ENCODE measurements at regions not wholly inside any gene's neighbourhood (a gene's known extent, or its start where the extent isn't known, plus 50 kb on each side); places are given as distances from the start of the nearest gene placed in this dataset.

DNA sequence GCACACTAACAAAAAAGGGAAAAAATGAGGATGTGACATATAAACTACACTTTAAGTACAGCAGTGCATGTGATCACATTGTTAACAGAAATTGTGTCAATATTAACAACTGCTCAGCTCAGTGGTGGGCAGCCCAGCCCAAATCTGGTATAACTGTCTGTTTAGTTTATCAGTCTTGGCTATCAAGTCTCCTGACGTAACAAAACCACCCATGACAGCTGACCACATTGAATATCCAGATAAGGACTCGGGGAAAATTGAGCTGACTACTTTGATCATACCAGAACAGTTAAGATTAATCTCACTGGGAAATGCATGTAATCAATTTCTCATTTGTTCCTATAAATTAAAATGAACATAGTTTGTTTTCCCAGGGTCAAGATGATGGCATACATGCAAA lies 396.6 kb downstream of the SNAPC1 start:
- H3K4me3 ChIP-seq (ENCODE audit: low read depth, low read length), result no peak overlapping the region
- no peak for DNase-seq (ENCODE audit: low read depth)
- TF ChIP-seq, protein P1, sequence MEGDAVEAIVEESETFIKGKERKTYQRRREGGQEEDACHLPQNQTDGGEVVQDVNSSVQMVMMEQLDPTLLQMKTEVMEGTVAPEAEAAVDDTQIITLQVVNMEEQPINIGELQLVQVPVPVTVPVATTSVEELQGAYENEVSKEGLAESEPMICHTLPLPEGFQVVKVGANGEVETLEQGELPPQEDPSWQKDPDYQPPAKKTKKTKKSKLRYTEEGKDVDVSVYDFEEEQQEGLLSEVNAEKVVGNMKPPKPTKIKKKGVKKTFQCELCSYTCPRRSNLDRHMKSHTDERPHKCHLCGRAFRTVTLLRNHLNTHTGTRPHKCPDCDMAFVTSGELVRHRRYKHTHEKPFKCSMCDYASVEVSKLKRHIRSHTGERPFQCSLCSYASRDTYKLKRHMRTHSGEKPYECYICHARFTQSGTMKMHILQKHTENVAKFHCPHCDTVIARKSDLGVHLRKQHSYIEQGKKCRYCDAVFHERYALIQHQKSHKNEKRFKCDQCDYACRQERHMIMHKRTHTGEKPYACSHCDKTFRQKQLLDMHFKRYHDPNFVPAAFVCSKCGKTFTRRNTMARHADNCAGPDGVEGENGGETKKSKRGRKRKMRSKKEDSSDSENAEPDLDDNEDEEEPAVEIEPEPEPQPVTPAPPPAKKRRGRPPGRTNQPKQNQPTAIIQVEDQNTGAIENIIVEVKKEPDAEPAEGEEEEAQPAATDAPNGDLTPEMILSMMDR (IDR thresholded peaks at IDR 0.05; ENCODE audit: insufficient read depth, low read depth, low read length, missing control alignments), result no peak

DNA sequence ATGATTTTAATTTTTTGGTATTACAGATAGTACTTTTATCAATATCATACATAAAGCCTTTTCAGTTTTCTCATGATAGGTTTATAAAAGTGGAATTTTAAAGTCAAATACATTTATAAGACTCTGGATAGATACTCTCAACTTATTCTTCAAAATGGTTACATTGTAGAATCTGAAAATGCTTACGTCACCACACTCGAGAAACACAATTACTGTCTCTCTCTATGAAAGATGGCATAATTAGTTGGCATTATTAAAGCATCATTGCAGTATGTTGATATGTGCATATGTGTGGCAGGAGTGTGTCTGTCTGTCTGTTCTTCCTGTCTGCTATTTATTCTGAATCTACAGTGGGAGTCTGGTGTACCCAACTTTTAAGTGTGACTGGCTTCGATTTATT lies 397.1 kb downstream of the SNAPC1 start:
- no peak for DNase-seq (ENCODE audit: low read depth)
- H3K4me3 ChIP-seq (ENCODE audit: low read depth, low read length), result no peak overlapping the region
- TF ChIP-seq, protein P1 (IDR thresholded peaks at IDR 0.05; ENCODE audit: insufficient read depth, low read depth, low read length, missing control alignments), result no peak

DNA sequence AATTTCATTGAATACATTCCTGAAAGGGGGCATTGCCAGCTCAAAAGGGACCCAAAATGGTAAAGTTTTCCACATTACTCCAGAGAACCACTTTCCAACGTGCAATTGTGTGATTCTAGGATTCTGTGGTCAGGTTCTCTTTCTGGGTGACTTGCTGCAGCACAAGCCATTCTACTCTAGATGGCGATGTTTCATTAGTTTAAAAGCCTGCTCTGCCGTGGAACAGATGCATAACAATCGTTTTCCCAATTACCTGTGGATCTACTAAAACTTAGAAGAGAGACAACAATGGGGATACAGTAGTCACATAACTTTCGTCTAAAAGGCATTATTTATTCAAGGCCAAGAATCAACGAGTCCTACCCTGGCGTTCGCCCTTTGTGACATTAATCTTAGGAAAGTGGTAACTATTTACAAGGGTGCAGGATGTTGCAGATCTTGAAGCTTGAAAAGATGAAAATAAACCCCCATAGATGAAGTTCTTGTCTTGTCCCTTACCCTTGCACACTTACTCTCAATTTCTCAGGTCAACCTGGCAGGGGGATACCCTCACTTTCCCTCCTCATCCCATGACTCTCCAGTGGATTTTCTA lies 400.9 kb downstream of the SNAPC1 start:
- TF ChIP-seq, protein P1 (IDR thresholded peaks at IDR 0.05; ENCODE audit: insufficient read depth, low read depth, low read length, missing control alignments), result peak; percentile 75
- peak; percentile 30 for DNase-seq (ENCODE audit: low read depth)
- no peak overlapping the region for H3K4me3 ChIP-seq (ENCODE audit: low read depth, low read length)

DNA sequence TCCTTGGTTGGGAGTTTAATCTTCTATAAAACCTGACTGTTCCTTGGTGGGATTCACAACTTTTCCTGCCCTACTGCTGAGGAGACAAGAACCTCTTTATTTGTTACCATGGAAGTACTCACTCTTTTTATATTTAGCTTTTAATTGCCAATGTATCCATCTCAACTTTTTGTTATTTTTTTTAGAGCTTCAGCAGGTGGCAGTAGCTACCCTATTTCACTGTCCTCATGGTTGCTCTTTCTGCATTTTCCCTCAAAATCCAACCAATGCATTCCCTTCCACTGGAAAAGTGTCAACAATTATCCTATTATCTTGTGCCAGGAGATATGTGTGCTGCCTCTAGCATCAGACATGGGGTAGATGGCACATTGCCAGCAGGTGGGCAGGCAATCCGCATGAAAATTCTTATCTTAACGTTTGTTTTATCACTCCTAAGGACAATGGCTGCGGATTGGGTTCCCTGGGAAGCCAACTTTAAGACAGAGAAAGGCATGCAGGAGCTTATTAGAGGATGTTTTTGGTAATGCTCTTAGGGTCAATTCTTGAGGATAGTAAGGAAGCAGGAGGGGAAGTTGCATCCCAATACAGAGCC lies 406.4 kb downstream of the SNAPC1 start:
- DNase-seq (ENCODE audit: low read depth), result no peak
- TF ChIP-seq, protein P1 (IDR thresholded peaks at IDR 0.05; ENCODE audit: insufficient read depth, low read depth, low read length, missing control alignments), result no peak

DNA sequence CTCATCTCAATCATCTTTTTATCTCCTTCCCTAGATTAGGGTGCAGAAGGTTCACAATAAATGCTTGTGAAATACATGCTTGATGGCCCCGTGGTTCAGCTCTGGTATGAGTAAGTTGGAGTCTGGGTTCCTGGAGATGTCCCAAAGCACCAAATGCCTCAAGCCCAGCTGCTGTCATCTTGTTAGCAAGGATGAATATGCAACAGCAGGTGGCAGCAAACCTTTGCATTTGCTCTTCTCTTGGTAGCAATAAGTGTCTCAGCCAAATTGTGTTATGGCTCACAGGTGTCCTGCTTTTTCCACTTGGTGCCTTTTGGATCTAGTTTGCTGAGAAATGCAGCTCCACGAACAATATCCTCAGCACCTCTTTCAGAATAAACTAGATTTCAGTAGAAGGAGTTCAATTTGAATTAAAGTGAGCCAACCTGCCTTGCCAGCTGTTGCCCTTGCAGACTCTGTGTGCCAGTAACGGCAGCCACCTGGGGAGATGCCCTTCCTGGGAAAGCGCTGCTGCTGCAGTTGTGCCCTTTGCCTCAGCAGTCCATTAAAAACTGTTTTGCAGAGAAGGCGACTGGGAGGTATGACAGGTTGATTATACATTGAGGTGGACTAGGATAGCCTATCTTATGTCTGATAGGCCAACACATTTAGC lies 417.3 kb downstream of the SNAPC1 start:
- peak; percentile 70 for DNase-seq (ENCODE audit: low read depth)
- TF ChIP-seq, protein P1 (IDR thresholded peaks at IDR 0.05; ENCODE audit: insufficient read depth, low read depth, low read length, missing control alignments), result peak; percentile 60
- no peak overlapping the region for H3K4me3 ChIP-seq (ENCODE audit: low read depth, low read length)

More for the DNA sequence above, 406.4 kb downstream of the SNAPC1 start:
- H3K4me3 ChIP-seq (ENCODE audit: low read depth, low read length), result no peak overlapping the region

DNA sequence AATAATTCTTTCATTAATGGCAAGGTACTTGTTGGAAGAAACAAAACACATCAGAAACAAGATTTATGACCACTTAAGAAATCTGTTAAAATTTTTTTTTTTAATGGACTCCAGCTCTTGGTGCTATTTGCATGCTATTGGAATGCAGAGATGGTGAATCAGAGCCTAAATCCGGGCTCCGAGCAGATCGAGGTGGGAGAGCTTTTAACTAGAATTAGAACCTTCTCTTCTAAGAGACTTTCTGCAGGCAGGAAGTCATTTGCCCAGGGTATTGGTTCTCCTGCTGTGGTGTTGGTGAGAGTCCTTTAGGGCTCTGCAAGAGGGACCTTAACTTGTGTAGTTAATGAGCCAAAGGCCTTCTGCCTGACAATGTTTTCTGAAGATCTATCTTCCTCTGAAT lies 419.4 kb downstream of the SNAPC1 start:
- no peak for DNase-seq (ENCODE audit: low read depth)
- no peak overlapping the region for H3K4me3 ChIP-seq (ENCODE audit: low read depth, low read length)

More for the DNA sequence above, 419.4 kb downstream of the SNAPC1 start:
- TF ChIP-seq, protein P1 (IDR thresholded peaks at IDR 0.05; ENCODE audit: insufficient read depth, low read depth, low read length, missing control alignments), result no peak

All from GM12865 (cell line).